GM18873 (cell line): ENCODE measurements at regions not wholly inside any gene's neighbourhood (a gene's known extent, or its start where the extent isn't known, plus 50 kb on each side); places are given as distances from the start of the nearest gene placed in this dataset.

ENCODE experiments used
- ATAC-seq: cut with Tn5 transposase; IDR thresholded peaks from one replicate; pipeline ENCODE4 v1.9.1; 2021; ENCODE audit warnings: mild to moderate bottlenecking, moderate library complexity, moderate number of reproducible peaks; ENCODE audit not compliant: unreplicated experiment, low FRiP score

GRCh38 chr5:167608390-167609272 is 682.8 kb upstream of the WWC1 start:
- no peak for ATAC-seq

GRCh38 chr5:167614294-167615021 is 677.0 kb upstream of the WWC1 start:
- ATAC-seq = no peak

GRCh38 chr5:167616043-167616890 is 675.2 kb upstream of the WWC1 start:
- ATAC-seq = no peak

GRCh38 chr5:167623354-167623753 is 668.1 kb upstream of the WWC1 start:
- no peak for ATAC-seq

DNA sequence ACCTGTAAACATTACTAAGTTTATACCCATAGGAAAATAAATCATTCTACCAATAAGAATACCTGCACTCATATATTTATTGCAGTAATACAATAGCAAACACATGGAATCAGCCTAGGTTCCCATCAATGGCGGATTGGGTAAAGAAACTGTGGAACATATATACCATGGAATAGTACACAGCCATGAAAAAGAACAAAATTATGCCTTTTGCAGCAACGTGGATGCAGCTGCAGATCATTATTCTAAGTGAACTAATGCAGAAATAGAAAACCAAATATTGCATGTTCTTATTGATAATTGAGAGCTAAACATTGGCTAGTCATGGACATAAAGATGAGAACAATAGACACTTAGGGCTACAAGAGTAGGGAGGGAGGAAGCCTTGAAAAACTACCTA is 667.4 kb upstream of the WWC1 start:
- ATAC-seq = no peak

GRCh38 chr5:167626341-167627123 is 664.9 kb upstream of the WWC1 start:
- no peak for ATAC-seq

DNA sequence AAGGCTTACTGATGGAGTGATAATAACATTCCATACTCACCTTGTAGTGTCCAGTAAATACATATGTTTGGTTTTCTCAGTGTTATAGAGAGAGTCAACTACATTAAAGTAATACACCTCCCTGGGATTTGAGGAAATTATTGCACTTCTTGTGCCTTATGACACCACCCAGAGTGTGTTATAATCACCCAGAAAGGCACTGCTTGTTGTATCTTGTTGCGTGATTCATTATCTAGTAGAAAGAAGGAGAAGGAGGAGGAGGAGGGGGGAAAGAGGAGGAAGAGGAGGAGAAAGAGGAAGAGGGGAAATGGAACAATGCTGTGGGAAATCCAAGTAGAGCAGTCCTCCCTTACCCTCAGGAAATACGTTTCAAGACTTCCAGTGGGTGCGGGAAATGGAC is 661.8 kb upstream of the WWC1 start:
- no peak for ATAC-seq

GRCh38 chr5:167631191-167631590 is 660.3 kb upstream of the WWC1 start:
- ATAC-seq = no peak

DNA sequence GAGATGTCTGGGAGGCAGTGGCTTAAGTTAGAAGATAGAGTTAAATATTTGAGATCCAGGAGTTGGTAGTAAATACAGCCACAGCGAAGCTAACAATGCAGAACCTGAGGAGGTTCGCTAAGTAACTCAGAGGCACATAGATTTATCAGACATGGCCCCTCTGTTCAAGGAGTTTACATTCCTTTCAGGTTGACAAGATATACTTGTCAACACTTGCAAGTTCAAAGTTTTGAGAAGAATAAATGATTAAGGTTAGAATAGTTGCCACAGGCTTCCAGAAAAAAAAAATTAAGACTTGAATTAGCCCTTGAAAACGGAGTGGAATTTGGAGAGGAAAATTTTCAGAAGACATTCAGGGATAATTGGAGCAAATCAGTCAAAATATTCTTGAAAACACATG is 658.3 kb upstream of the WWC1 start:
- ATAC-seq = no peak

- no peak for ATAC-seq
Observed at GRCh38 chr5:167633931-167634341, 657.5 kb upstream of the WWC1 start.

DNA sequence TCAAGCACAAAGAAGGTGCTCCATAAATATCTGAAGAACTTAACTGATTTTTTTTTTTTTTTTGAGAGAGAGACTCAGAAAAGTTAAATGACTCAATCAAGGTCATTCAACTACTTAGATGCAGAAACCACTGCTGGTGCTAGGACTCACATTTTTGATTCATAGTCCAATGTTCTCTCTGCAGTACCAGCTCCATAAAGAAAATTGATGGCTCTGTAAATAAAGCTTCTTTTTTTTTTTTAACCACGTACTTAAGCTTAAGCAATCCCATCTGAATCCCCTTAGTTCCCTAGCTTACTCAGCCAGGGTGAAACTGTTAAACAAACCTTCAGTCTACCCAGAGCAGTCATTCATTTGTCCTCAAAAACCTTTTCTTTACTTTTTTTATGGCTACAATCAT is 657.0 kb upstream of the WWC1 start:
- ATAC-seq = no peak

GRCh38 chr5:167638816-167639215 is 652.6 kb upstream of the WWC1 start:
- no peak for ATAC-seq

DNA sequence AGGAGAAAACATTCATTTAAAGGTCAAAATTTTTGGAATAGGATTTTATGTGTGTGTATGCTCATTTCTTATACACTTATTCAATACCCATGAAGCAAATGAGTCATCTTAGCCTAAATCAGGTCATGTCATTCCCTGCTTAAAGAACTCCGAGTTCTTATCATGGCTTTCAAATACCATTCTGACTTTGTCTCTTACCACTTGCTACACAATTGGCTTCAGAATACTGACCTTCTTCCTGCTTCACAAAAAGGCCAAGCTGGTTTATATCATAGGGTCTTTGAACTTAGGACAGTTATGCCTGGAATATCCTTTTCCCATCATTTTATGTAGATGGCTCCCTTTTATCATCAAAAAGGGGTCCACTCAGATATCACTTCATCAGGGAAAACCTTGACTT is 652.2 kb upstream of the WWC1 start:
- ATAC-seq = no peak

GRCh38 chr5:167639766-167640165 is 651.7 kb upstream of the WWC1 start:
- ATAC-seq = no peak

GRCh38 chr5:167642181-167642580 is 649.3 kb upstream of the WWC1 start:
- ATAC-seq = no peak

DNA sequence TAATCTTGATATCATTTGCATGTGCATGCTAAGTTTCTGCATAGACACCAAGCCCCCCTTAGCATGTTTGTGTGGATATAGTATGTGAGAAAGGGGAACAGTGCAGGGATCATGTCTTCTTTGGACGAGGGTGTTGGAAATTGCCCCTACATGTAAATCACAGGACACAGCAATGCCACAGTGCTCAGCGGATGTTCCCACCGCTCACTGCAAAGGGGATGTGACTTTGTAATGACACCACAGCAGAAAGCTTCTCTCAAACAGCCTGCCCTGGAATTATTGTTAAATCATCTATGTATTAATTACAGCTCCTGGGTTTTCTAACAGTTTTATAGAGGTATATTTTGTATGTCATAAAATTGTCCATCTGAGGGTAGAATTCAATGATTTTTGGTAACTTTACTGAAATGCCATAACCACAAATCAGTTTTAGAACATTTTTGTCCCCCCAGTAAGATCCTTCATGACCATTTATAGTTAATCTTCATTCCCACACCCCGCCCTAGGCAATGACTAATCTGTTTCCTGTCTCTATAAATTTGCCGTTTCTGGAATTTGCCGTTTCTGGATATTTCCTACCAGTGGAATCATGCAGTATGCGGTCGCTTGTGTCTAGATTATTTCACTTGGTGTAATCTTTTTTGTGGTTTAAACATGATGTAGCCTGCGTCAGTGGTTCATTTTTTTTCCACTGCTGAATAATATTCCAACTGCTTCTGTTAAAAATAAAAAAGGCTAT is 648.5 kb upstream of the WWC1 start:
- no peak for ATAC-seq

- no peak for ATAC-seq
Observed at GRCh38 chr5:167643631-167644280, 647.7 kb upstream of the WWC1 start.

GRCh38 chr5:167644619-167645018 is 646.8 kb upstream of the WWC1 start:
- no peak for ATAC-seq

DNA sequence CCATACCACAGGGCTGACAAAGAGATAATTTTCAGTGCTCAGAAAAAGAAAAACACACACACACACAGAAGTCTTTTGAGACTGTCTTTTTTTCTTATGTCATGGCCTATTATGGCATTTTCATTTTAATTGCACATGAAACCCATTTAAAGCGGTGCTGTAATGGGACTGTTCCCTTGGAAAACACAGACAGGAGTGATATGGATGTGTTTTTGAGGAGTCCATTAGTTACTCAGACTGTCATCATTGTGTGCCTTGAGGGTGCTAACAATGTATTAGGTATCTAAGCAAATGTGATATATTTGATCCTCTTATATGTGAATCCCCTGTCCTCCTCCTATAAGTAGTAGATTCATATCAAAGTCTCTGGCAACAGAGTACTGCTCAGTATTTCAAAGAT is 642.0 kb upstream of the WWC1 start:
- ATAC-seq = no peak
